IMR-90 (cell line): ENCODE measurements at regions not wholly inside any gene's neighbourhood (a gene's known extent, or its start where the extent isn't known, plus 50 kb on each side); places are given as distances from the start of the nearest gene placed in this dataset.

Source experiments
- ATAC-seq: fragments of 200-7000 bp; cut with Tn5 transposase; 2 replicates; pipeline ENCODE4 v1.9.1; 2020; ENCODE audit warnings: low read depth, mild to moderate bottlenecking, moderate library complexity
- BruUV-seq: library from RNA; stranded (reverse); fragments of 400-500 nt; replicated peaks from 2 replicates; lab custom pipeline; 2021; lab: Mats Ljungman, UMichigan
- CTCF ChIA-PET: fragments of 300-600 bp; formaldehyde crosslinking; extraction: SDS; loops from one replicate; lab custom pipeline; 2021; ENCODE audit warnings: antibody characterized with exemption; lab: Yijun Ruan, JAX
- POLR2A ChIA-PET: fragments of 300-600 bp; sonication (Branson Sonifier 250); formaldehyde crosslinking; loops from one replicate; lab custom pipeline; 2022; ENCODE audit warnings: antibody characterized with exemption; ENCODE audit not compliant: unreplicated experiment; lab: Charles Lee
- DNase-seq: peaks from one replicate; pipeline ENCODE4 v3.0.0; 2013
- H2AFZ ChIP-seq: replicated peaks from 2 replicates; pipeline ENCODE3; 2013; ENCODE audit warnings: low read length, mild to moderate bottlenecking; ENCODE audit not compliant: poor library complexity
- H2AK5ac ChIP-seq: 2 replicates; pipeline ENCODE4 v1.6.1; 2013; ENCODE audit warnings: low read depth, low read length, inconsistent platforms
- H2AK9ac ChIP-seq: replicated peaks from 2 replicates; pipeline ENCODE3; 2013; ENCODE audit warnings: mild to moderate bottlenecking, low read depth, low read length, moderate library complexity; ENCODE audit not compliant: poor library complexity
- H2BK120ac ChIP-seq: 2 replicates; pipeline ENCODE4 v1.6.1; 2013; ENCODE audit warnings: low read depth, low read length, inconsistent platforms
- H2BK15ac ChIP-seq: 3 replicates; pipeline ENCODE4 v1.6.1; 2013; ENCODE audit warnings: low read depth, low read length, inconsistent platforms
- H2BK20ac ChIP-seq: 2 replicates; pipeline ENCODE4 v1.6.1; 2013; ENCODE audit warnings: low read depth, mild to moderate bottlenecking, inconsistent platforms, low read length, moderate library complexity
- H2BK5ac ChIP-seq: 2 replicates; pipeline ENCODE4 v1.6.1; 2013; ENCODE audit warnings: mild to moderate bottlenecking, low read depth, low read length, inconsistent platforms; ENCODE audit not compliant: poor library complexity, severe bottlenecking
- H3K14ac ChIP-seq: replicated peaks from 2 replicates; pipeline ENCODE4 v1.6.1; 2013; ENCODE audit warnings: low read depth, low read length, inconsistent platforms
- H3K18ac ChIP-seq: 2 replicates; pipeline ENCODE4 v1.6.1; 2013; ENCODE audit warnings: low read depth, low read length, control low read depth
- H3K23ac ChIP-seq: 2 replicates; pipeline ENCODE4 v1.6.1; 2013; ENCODE audit warnings: low read depth, low read length, inconsistent platforms
- H3K27ac ChIP-seq: 2 replicates; pipeline ENCODE4 v1.5.1; 2013; ENCODE audit warnings: mild to moderate bottlenecking, control low read depth, low read length; ENCODE audit not compliant: insufficient read depth
- H3K27me3 ChIP-seq: 2 replicates; pipeline ENCODE4 v1.6.1; 2013; ENCODE audit warnings: low read length; ENCODE audit not compliant: control insufficient read depth, insufficient read depth
- H3K36me3 ChIP-seq: 2 replicates; pipeline ENCODE4 v1.6.1; 2013; ENCODE audit warnings: low read length, mixed read lengths; ENCODE audit not compliant: control insufficient read depth, insufficient read depth
- H3K4ac ChIP-seq: 2 replicates; pipeline ENCODE4 v1.6.1; 2013; ENCODE audit warnings: low read depth, low read length, inconsistent platforms
- H3K4me1 ChIP-seq: 2 replicates; pipeline ENCODE4 v1.6.1; 2013; ENCODE audit warnings: low read length, mixed read lengths; ENCODE audit not compliant: control insufficient read depth, insufficient read depth
- H3K4me2 ChIP-seq: 2 replicates; pipeline ENCODE4 v1.6.1; 2013; ENCODE audit warnings: low read depth, mild to moderate bottlenecking, control low read depth, low read length, moderate library complexity
- H3K4me3 ChIP-seq: 2 replicates; pipeline ENCODE4 v1.5.1; 2013; ENCODE audit warnings: low read depth, mild to moderate bottlenecking, control low read depth, low read length, moderate library complexity; ENCODE audit not compliant: insufficient read depth
- H3K56ac ChIP-seq: 2 replicates; pipeline ENCODE4 v1.6.1; 2013; ENCODE audit warnings: low read length, inconsistent platforms; ENCODE audit not compliant: insufficient read depth; ENCODE audit errors: extremely low read depth
- H3K79me1 ChIP-seq, 2 experiments: 2 replicates each; pipeline ENCODE4 v1.6.1; 2013; ENCODE audit warnings: low read length in 2 of 2, inconsistent platforms in 1 of 2, low read depth in 1 of 2
- H3K9ac ChIP-seq: 2 replicates; pipeline ENCODE4 v1.6.1; 2013; ENCODE audit warnings: low read depth, low read length, control low read depth
- H3K9me1 ChIP-seq: 2 replicates; pipeline ENCODE4 v1.6.1; 2013; ENCODE audit warnings: low read length, inconsistent platforms; ENCODE audit not compliant: insufficient read depth
- H3K9me3 ChIP-seq: 2 replicates; pipeline ENCODE4 v1.6.1; 2013; ENCODE audit warnings: low read length; ENCODE audit not compliant: control insufficient read depth, insufficient read depth
- H4K20me1 ChIP-seq: 2 replicates; pipeline ENCODE4 v1.6.1; 2013; ENCODE audit warnings: low read length, inconsistent platforms; ENCODE audit not compliant: insufficient read depth
- H4K5ac ChIP-seq: 2 replicates; pipeline ENCODE4 v1.6.1; 2013; ENCODE audit warnings: mild to moderate bottlenecking, low read depth, low read length, control low read depth
- H4K8ac ChIP-seq, 2 experiments: 2 replicates each; pipeline ENCODE4 v1.6.1; 2013; ENCODE audit warnings: low read depth in 2 of 2, low read length in 2 of 2, control low read depth in 1 of 2, inconsistent platforms in 1 of 2
- H4K91ac ChIP-seq: 2 replicates; pipeline ENCODE4 v1.6.1; 2013; ENCODE audit warnings: low read depth, low read length, inconsistent platforms; ENCODE audit not compliant: insufficient read depth
- BHLHE40 ChIP-seq: fragments of 150-350 bp; IDR thresholded peaks from 2 replicates; pipeline ENCODE4 v1.6.1; 2016; ENCODE audit warnings: mild to moderate bottlenecking, low read depth, low read length
- ELK1 ChIP-seq: fragments of 150-350 bp; IDR thresholded peaks from 2 replicates; pipeline ENCODE4 v1.6.1; 2016; ENCODE audit warnings: low read depth, mild to moderate bottlenecking, low read length, moderate library complexity, borderline replicate concordance
- MAZ ChIP-seq: IDR thresholded peaks from 2 replicates; pipeline ENCODE4 v1.6.1; 2012; ENCODE audit warnings: low read depth, mild to moderate bottlenecking, low read length, improper control_type of control experiment, moderate library complexity, borderline replicate concordance
- MXI1 ChIP-seq: IDR thresholded peaks from 2 replicates; pipeline ENCODE4 v1.6.1; 2012; ENCODE audit warnings: low read depth, mild to moderate bottlenecking, low read length, moderate library complexity, borderline replicate concordance
- POLR2A ChIP-seq: IDR thresholded peaks from 2 replicates; pipeline ENCODE4 v1.6.1; 2012; ENCODE audit warnings: mild to moderate bottlenecking, low read depth, low read length
- whole genome bisulfite sequencing, 2 experiments: methylation state at CpG; one replicate each; pipeline versions ENCODE4 v1.1.5 to v1.1.7; 2013; ENCODE audit warnings: missing lambda C conversion rate in 2 of 2; ENCODE audit not compliant: insufficient read length in 1 of 2; ENCODE audit errors: extremely low coverage in 2 of 2; 5-methylcytosine and 5-hydroxymethylcytosine counted together
- dilution Hi-C: fragments of 300-500 bp; cut with HindIII; formaldehyde crosslinking; loops from one replicate; pipeline ENCODE4 v1.14.3; 2018; ENCODE audit warnings: low sequenced_read_pairs; ENCODE audit not compliant: unreplicated experiment
- in situ Hi-C: fragments of 300-500 bp; cut with MboI; formaldehyde crosslinking; loops from 3 replicates; pipeline ENCODE4 v1.14.3; 2019; ENCODE audit warnings: low sequenced_read_pairs, inconsistent platforms, mixed read lengths
- intact Hi-C: fragments of 100-400 bp; cut with micrococcal nuclease; formaldehyde crosslinking; loops from 2 replicates; pipeline ENCODE4 v1.10.0; 2022

GRCh38 chr10:129279446-129280154, 187.4 kb upstream of the MGMT start:
- Histone ChIP-seq H3K56ac (no peak overlapping the region), H3K4ac (no peak overlapping the region), H3K9me3 (peaks cover 21% of the 10 kb centered on the region), H3K9me1 (no peaks in the 10 kb centered on the region), H4K8ac (no peak overlapping the region), H2AK5ac (no peak overlapping the region), H3K23ac (no peak overlapping the region), H3K9ac (no peak overlapping the region), H2BK120ac (no peak overlapping the region), H4K5ac (no peak overlapping the region), H2AK9ac (no peak overlapping the region), H3K27me3 (no peaks in the 10 kb centered on the region), H3K14ac (no peak overlapping the region), H3K27ac (no peak overlapping the region), H4K20me1 (no peaks in the 10 kb centered on the region), H2BK15ac (no peak overlapping the region; the same call in 2 of the 3 replicates), H2AFZ (no peak overlapping the region), H2BK20ac (no peak overlapping the region), H2BK5ac (no peak overlapping the region), H4K91ac (no peak overlapping the region), H3K18ac (no peak overlapping the region; the same call in 1 of the 2 replicates), H3K4me1 (no peaks in the 10 kb centered on the region), H3K4me3 (no peak overlapping the region), H3K79me1 (no peaks in the 10 kb centered on the region), H3K36me3 (no peaks in the 10 kb centered on the region; the same call in 1 of the 2 replicates), H3K4me2 (no peak overlapping the region)
- TF ChIP-seq MXI1 (no peak), ELK1 (no peak), MAZ (no peak), POLR2A (no peak), BHLHE40 (no peak)
- ChIA-PET CTCF (no interaction called here), POLR2A (no interaction called here)
- no CpG with 5 or more reads among the region's 11 CpGs for WGBS, 2 experiments
- ATAC-seq (no peak), DNase-seq (no peak)
- dilution Hi-C loops (no loop called here), in situ Hi-C loops (no loop called here), intact Hi-C loops (loop anchor here (5.0 kb wide), 2 partner anchors 182 to 247 kb away; no protein-coding TSS in a partner anchor)
- BruUV-seq, result no TSS peak
